HG02678 (cell line): ENCODE measurements at regions not wholly inside any gene's neighbourhood (a gene's known extent, or its start where the extent isn't known, plus 50 kb on each side); places are given as distances from the start of the nearest gene placed in this dataset.
"Not testable (repeated sequence)": the region's sequence is repeated elsewhere in the genome, so short reads cannot be mapped to it uniquely, and the experiment has no call there.

Source experiments
- ATAC-seq: cut with Tn5 transposase; IDR thresholded peaks from one replicate; pipeline ENCODE4 v1.9.1; 2021; ENCODE audit warnings: mild to moderate bottlenecking, moderate library complexity; ENCODE audit not compliant: unreplicated experiment

DNA sequence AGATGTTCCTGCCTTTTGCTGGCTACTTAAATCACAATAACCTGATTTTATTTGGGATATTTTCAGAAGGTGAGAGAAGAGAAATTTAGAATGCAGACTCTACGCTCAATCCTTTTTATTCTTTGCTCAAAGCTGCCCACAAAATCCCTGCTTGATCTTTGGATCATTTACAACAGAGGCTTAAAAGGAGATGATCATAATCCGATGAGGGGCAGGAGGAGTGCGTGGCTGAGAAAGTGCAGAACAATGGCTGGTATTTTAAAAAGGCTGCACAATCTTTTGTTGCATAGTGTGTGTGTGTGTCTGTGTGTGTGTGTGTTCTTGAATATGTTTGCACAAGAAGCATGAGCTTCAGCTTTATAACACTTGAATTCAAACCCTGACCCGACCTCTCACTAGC, 256.3 kb upstream of the MYT1L start:
- ATAC-seq, result no peak

DNA sequence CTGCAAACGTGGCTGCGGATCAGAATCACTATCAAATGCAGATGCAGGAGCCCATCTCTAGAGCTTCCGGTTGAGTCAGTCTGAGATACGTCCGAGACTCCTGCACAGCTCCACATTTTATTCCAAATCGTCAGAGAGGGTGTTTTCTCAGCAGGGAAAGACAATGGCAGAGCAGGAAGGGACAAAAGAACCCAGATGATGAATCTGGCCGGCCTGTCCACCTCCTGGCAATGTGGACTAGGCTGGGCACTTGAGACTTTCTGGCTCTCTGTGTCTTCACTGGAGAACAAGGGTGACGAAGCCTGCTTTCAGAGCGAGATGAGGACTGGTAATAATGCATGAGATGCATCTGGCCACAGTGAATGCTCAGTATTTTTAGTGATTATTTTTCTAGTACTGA, 255.9 kb upstream of the MYT1L start:
- ATAC-seq, result no peak

- no peak for ATAC-seq
Observed at GRCh38 chr2:2586068-2586776, 255.1 kb upstream of the MYT1L start.

DNA sequence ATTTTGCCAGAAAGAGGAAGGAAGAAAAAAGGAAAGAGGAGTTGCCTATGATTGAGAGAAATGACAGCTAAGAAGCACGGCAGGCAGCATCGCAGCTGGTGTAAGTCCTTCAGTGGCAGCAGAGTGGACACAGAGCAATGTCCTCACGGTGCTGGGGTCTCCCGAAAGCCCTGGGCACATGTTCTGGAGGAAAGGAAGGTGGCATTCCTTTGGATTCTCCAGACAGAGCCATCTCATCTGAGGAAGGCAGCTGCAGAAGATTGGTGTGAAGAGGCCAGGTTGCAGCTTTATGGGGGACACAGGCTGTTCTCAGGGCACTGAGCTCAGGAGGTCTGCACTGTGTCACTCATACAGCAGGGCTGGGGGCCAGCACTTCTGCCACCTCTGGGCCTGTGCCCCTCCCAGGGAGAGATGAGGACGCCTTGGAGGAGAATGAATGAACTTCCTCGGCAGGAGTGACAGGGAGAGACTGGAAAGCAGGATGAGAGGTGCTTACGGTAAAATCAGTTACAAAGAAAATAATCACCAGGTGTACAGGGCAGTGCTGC, 252.0 kb upstream of the MYT1L start:
- ATAC-seq, result no peak

DNA sequence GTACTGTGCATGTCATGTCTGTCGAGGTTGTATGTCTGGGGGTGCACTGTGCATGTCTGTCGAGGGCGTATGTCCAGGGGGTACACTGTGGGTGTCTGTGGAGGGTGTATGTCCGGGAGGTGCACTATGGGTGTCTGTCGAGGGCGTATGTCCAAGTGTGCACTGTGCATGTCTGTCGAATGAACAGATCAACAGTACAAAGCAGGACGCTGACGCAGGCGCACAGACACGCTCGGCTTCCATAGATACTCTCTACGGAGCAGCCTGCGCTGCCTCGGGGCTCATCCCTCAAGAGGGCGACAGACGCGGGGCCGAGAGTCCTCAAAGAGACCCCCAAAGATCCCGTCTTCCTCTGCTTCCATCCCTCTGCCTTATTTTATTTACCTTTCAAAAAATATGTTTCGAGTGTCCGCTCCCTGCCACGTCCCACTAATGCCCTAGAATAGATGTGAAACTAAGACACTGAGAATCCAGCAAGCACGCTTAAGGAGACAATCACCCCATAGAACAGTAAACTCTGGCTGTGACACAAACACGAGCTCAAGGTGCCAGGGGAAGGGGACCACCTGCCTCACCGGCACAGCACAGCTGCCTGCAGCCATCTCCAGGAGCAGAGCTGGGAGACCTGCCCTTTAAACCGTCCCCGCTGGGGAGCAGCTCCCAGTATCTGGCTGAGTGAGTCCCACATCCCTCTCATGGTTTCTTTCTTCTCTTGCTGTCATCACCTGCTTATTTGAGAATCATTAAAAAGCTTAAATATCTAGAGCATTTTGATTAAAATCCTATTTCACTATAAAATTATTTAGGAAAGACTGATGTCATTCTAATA, 250.5 kb upstream of the MYT1L start:
- no peak for ATAC-seq

DNA sequence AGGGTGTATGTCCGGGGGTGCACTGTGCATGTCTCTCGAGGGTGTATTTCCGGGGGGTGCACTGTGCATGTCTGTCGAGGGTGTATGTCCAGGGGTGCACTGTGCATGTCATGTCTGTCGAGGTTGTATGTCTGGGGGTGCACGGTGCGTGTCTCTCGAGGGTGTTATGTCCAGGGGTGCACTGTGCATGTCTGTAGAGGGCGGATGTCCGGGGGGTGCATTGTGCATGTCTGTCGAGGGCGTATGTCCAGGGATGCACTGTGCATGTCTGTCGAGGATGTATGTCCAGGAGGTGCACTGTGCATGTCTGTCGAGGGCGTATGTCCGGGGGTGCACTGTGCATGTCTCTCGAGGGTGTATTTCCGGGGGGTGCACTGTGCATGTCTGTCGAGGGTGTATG, 249.8 kb upstream of the MYT1L start:
- ATAC-seq, result not testable (repeated sequence)

GRCh38 chr2:2580341-2580740, 249.3 kb upstream of the MYT1L start:
- ATAC-seq, result no peak

DNA sequence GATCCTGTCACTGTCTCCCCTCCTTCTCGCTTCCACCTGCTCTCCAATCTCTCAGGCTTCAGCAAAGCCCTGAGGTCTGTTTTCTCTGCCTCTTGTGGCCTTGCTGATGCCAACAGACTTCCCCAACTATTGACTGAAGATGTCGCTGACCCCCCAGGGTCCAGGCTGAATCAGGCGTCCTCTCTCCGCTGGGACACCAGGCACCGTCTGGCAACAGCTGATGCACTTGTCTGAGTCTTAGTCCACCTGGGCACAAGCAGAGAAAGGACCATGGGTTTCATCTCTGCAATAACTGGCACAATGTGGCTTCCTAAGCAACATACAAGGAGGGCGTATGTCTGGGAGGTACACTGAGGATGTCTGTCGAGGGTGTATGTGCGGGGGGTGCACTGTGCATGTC, 248.7 kb upstream of the MYT1L start:
- ATAC-seq, result no peak

DNA sequence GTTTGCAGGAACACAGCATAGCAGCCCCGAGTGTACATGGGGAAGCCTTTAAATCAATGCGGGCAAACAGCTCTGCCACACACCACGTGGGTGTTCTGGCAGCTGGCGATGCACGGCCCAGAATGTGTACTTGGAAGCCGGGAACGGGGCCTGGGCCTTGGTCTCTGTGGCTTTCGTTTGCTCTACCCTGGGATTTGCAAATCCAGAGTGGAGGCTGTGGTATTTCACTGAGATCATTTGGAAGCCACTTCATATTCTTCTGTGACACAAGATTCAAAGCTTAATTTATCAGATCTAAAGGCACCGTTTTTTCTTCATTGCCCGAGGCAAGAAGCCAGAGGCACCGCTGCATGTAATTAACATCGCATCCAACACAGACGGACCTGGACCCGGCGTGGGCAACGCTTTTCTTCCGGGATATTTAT, 246.3 kb upstream of the MYT1L start:
- ATAC-seq, result no peak

GRCh38 chr2:2575870-2576386, 244.9 kb upstream of the MYT1L start:
- no peak for ATAC-seq

DNA sequence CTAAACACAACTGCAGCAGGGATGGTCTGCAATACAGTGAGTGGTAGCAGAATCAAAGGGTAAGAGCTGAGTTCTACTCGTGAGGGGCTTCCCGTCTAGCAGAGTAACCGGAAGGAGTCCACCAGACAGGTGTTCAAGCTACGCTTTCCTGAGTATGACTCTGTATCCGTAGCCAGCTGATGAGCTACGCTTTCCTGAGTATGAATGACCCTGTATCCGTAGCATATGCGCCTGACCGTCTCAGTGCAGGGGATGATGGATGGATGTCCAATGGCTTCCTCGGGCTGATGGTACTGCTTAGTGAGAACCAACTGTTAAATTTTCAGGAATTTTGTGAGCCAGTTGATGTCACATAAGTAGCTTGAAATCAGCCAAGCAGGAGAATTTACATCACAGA, 244.1 kb upstream of the MYT1L start:
- ATAC-seq, result no peak

- ATAC-seq, result no peak
Observed at GRCh38 chr2:2574401-2575180, 243.5 kb upstream of the MYT1L start.

GRCh38 chr2:2573658-2574293, 242.7 kb upstream of the MYT1L start:
- ATAC-seq, result no peak

DNA sequence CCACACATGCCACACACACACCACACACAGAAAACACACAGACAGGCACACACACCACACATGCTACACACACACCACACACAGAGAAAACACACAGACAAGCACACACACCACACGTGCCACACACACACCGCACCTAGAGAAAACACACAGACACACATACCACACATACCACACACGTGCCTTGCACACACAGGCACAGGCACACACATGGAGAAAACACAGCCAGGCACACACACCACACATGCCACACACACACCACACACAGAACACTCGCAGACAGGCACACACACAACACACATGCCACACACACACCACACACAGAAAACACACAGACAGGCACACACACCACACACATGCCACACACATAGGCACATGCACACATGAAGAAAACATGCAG, 242.1 kb upstream of the MYT1L start:
- ATAC-seq, result no peak

DNA sequence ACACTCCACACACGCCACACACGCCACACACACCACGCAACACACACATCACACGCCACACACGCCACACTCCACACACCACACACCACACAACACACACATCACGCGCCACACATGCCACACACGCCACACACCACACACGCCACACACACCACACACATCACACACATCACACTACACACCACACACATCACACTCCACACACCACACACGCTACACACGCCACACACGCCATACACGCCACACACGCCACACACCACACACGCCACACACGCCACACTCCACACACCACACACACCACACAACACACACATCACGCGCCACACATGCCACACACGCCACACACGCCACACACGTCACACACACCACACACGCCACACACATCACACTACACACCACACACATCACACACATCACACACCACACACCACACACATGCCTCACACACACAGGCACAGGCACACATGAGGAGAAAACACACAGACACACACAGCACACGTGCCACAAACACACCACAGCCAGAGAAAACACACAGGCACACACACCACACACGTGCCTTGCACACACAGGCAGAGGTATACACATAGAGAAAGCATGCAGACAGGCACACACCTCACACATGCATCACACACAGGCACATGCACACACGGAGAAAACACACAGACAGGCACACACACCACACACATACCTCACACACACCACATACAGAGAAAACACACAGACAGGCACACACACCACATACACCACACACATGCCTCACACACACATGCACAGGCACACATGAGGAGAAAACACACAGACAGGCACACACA, 241.5 kb upstream of the MYT1L start:
- ATAC-seq, result no peak

- ATAC-seq, result no peak
Observed at GRCh38 chr2:2571301-2572150, 240.5 kb upstream of the MYT1L start.

DNA sequence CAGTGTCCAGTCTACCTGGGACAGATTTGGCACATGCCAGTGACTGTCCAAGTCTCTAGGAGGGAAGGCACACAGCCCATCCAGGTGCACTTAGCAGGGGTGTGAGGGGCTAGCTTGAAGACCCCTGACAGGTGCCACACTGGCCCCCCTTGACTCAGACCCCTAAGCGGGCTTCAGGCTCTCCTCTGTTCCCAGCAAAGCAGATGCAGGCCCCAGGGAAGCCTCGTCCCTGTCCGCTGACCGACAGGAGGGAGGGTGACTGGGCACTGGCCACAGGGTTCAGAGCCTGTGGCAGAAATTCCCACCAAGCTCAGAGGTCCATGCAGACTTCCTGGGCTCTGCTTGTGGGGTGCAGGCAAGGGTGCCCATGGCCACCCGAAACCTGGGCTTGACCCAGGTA, 239.8 kb upstream of the MYT1L start:
- ATAC-seq, result no peak

DNA sequence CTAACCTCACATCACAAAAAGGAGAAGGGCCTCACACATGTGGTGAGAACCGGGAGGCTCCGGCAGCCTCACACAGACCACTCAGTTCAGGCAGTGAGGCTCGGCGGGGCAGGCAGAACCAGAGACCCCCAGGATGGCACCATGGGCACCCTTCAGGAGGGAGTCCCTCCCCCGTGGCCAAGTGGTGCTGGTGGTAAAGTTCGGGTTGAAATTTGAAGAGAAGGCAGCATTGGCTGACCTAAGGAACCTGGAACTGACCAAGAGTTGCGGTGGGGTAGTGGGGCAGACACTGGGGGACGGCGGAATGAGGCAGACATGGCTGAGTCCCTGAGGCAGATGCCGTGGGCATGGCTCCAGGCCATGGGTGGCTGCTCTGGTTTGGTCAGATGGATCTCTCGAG, 239.3 kb upstream of the MYT1L start:
- ATAC-seq, result no peak

DNA sequence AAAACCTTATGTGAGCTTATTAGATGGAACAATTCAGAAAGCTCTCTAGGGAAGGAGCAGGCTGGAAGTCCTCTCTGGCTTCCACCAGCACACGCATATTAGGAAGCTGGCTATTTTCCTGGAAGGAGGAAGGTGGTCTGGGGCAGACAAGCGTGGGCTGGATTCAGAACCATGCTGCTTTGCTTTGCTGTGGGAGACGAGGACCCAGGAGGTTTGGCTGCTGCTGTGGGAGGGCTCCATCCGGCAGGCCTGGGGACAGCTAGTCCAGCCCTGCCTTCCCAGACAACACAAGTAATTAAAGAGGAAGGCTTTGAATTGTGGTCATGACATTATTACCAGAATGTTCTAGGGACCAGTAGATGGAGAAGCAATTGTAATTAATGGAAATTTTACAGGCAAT, 238.8 kb upstream of the MYT1L start:
- ATAC-seq, result no peak
